ENCODE measurements at regions not wholly inside any gene's neighbourhood (a gene's known extent, or its start where the extent isn't known, plus 50 kb on each side); places are given as distances from the start of the nearest gene placed in this dataset.
"Not testable (repeated sequence)": the region's sequence is repeated elsewhere in the genome, so short reads cannot be mapped to it uniquely, and the experiment has no call there.

GRCh38 chr2:136281281-136282114, 163.5 kb upstream of the CXCR4 start:
- no peak for DNase-seq

GRCh38 chr2:136266346-136266745, 148.4 kb upstream of the CXCR4 start:
- DNase-seq = not testable (repeated sequence)

- no peak for DNase-seq
Measured at GRCh38 chr2:136259551-136259950, 141.6 kb upstream of the CXCR4 start.

- DNase-seq = peak; percentile 28
Measured at GRCh38 chr2:136257893-136258292, 139.9 kb upstream of the CXCR4 start.

- DNase-seq = no peak
Measured at GRCh38 chr2:136255648-136256461, 137.9 kb upstream of the CXCR4 start.

- DNase-seq = no peak
Measured at GRCh38 chr2:136255127-136255526, 137.2 kb upstream of the CXCR4 start.

- no peak for DNase-seq
Measured at GRCh38 chr2:136254681-136255080, 136.7 kb upstream of the CXCR4 start.

GRCh38 chr2:136253288-136254004, 135.5 kb upstream of the CXCR4 start:
- no peak for DNase-seq

GRCh38 chr2:136251885-136252585, 134.1 kb upstream of the CXCR4 start:
- peak; percentile 91 for DNase-seq

GRCh38 chr2:136251197-136251884, 133.4 kb upstream of the CXCR4 start:
- no peak for DNase-seq

- no peak for DNase-seq
Measured at GRCh38 chr2:136250131-136250530, 132.2 kb upstream of the CXCR4 start.

GRCh38 chr2:136248907-136249306, 131.0 kb upstream of the CXCR4 start:
- DNase-seq = no peak

- DNase-seq = no peak
Measured at GRCh38 chr2:136248242-136248641, 130.3 kb upstream of the CXCR4 start.

GRCh38 chr2:136247204-136247950, 129.4 kb upstream of the CXCR4 start:
- no peak for DNase-seq

GRCh38 chr2:136246086-136246669, 128.2 kb upstream of the CXCR4 start:
- DNase-seq = peak; percentile 49

GRCh38 chr2:136245211-136245610, 127.3 kb upstream of the CXCR4 start:
- no peak for DNase-seq

- no peak for DNase-seq
Measured at GRCh38 chr2:136244536-136244885, 126.6 kb upstream of the CXCR4 start.

GRCh38 chr2:136243638-136244535, 125.9 kb upstream of the CXCR4 start:
- DNase-seq = no peak

- no peak for DNase-seq
Measured at GRCh38 chr2:136242687-136243277, 124.8 kb upstream of the CXCR4 start.
